Caco-2 (cell line): ENCODE measurements at regions not wholly inside any gene's neighbourhood (a gene's known extent, or its start where the extent isn't known, plus 50 kb on each side); places are given as distances from the start of the nearest gene placed in this dataset.

Experiments
- BruUV-seq: library from RNA; stranded (reverse); fragments of 400-500 nt; replicated peaks from 2 replicates; lab custom pipeline; 2021; lab: Mats Ljungman, UMichigan
- CTCF ChIA-PET: fragments of 300-600 bp; sonication (Branson Sonifier 250); formaldehyde crosslinking; loops from one replicate; lab custom pipeline; 2022; ENCODE audit warnings: antibody characterized with exemption; lab: Charles Lee
- POLR2A ChIA-PET: fragments of 300-600 bp; sonication (Branson Sonifier 250); formaldehyde crosslinking; loops from one replicate; lab custom pipeline; 2022; ENCODE audit warnings: antibody characterized with exemption; lab: Charles Lee
- DNase-seq, 2 experiments: peaks; one replicate each; pipeline versions ENCODE4 v3.0.0 to v3.0.0-alpha.2; 2020 to 2022
- H3K27me3 ChIP-seq: replicated peaks from 2 replicates; pipeline ENCODE4 v1.6.0; 2011; ENCODE audit warnings: low read length; ENCODE audit not compliant: control insufficient read depth, insufficient read depth
- H3K36me3 ChIP-seq: 2 replicates; pipeline ENCODE4 v1.5.1; 2011; ENCODE audit warnings: low read length; ENCODE audit not compliant: control insufficient read depth, insufficient read depth
- H3K4me1 ChIP-seq: fragments of 250-450 bp; sonication (Bioruptor Pico); 2 replicates; pipeline ENCODE4 v1.5.1; 2020; ENCODE audit warnings: mild to moderate bottlenecking
- H3K4me3 ChIP-seq: 2 replicates; pipeline ENCODE4 v1.5.1; 2011; ENCODE audit warnings: low read depth, mild to moderate bottlenecking, control low read depth, low read length
- H3K9me3 ChIP-seq: fragments of 250-450 bp; sonication (Bioruptor Pico); 2 replicates; pipeline ENCODE4 v1.5.1; 2020; ENCODE audit warnings: mild to moderate bottlenecking, moderate library complexity
- H3K27ac Mint-ChIP-seq: one replicate; pipeline ENCODE4 v1.8.0; 2022; ENCODE audit warnings: mixed read lengths; ENCODE audit not compliant: unreplicated experiment
- H3K27me3 Mint-ChIP-seq: one replicate; pipeline ENCODE4 v1.8.0; 2022; ENCODE audit warnings: mixed read lengths; ENCODE audit not compliant: insufficient read depth, unreplicated experiment
- H3K36me3 Mint-ChIP-seq: one replicate; pipeline ENCODE4 v1.8.0; 2022; ENCODE audit warnings: mild to moderate bottlenecking, mixed read lengths; ENCODE audit not compliant: insufficient read depth, unreplicated experiment
- H3K4me1 Mint-ChIP-seq: one replicate; pipeline ENCODE4 v1.8.0; 2022; ENCODE audit warnings: low read depth, mixed read lengths; ENCODE audit not compliant: unreplicated experiment
- H3K4me3 Mint-ChIP-seq: one replicate; pipeline ENCODE4 v1.8.0; 2022; ENCODE audit warnings: mild to moderate bottlenecking, moderate library complexity, mixed read lengths; ENCODE audit not compliant: unreplicated experiment
- H3K9me3 Mint-ChIP-seq: one replicate; pipeline ENCODE4 v1.8.0; 2022; ENCODE audit warnings: mixed read lengths; ENCODE audit not compliant: unreplicated experiment
- CTCF ChIP-seq, 2 experiments: fragments of 200-600 bp in 1 of 2; IDR thresholded peaks; 1 replicate in 1 of 2; 2 replicates in 1 of 2; pipeline versions ENCODE4 v1.5.1 to v1.8.0; 2011 to 2022; ENCODE audit warnings: antibody characterized with exemption in 1 of 2, control low read depth in 1 of 2, inconsistent platforms in 1 of 2, low read depth in 1 of 2, low read length in 1 of 2, mild to moderate bottlenecking in 1 of 2, moderate library complexity in 1 of 2; ENCODE audit not compliant: insufficient read depth in 1 of 2, severe bottlenecking in 1 of 2, unreplicated experiment in 1 of 2
- intact Hi-C: fragments of 100-400 bp; cut with micrococcal nuclease; formaldehyde crosslinking; loops from one replicate; pipeline ENCODE4 v1.10.0; 2022; ENCODE audit not compliant: unreplicated experiment

- CTCF ChIA-PET, result no interaction called here
- BruUV-seq, result no TSS peak
- no peaks in the 10 kb centered on the region for H3K4me1 Mint-ChIP-seq
Observed at GRCh38 chr6:71387179-71387578, 98.6 kb downstream of the OGFRL1 start.

GRCh38 chr6:71388068-71388744 is 99.6 kb downstream of the OGFRL1 start:
- DNase-seq, result no peak
- H3K4me1 Mint-ChIP-seq, result no peaks in the 10 kb centered on the region
- CTCF ChIA-PET, result interaction anchor here (0.9 kb wide), 1 partner anchor 122 kb away, joined by 3 read pairs; no protein-coding TSS in a partner anchor
- no peaks in the 10 kb centered on the region for H3K36me3 Mint-ChIP-seq
- peaks cover 13% of the 10 kb centered on the region for H3K4me1 ChIP-seq
- no peaks in the 10 kb centered on the region for H3K27me3 Mint-ChIP-seq
- no peak overlapping the region for H3K27ac Mint-ChIP-seq
- no peaks in the 10 kb centered on the region for H3K9me3 ChIP-seq
- intact Hi-C loops, result no loop called here
- H3K4me3 Mint-ChIP-seq, result no peak overlapping the region
- POLR2A ChIA-PET, result no interaction called here
- peaks cover 14% of the 10 kb centered on the region for H3K9me3 Mint-ChIP-seq
- BruUV-seq, result no TSS peak
- H3K4me3 ChIP-seq, result no peak overlapping the region
- H3K36me3 ChIP-seq, result no peaks in the 10 kb centered on the region
- TF ChIP-seq CTCF (IDR thresholded peaks at IDR 0.05; ENCODE audit: insufficient read depth in 1 of 2, low read depth in 1 of 2, low read length in 1 of 2, severe bottlenecking in 1 of 2, unreplicated experiment in 1 of 2), result no peak
- no peaks in the 10 kb centered on the region for H3K27me3 ChIP-seq

More at GRCh38 chr6:71387179-71387578, 98.6 kb downstream of the OGFRL1 start:
- POLR2A ChIA-PET, result no interaction called here
- no peaks in the 10 kb centered on the region for H3K36me3 ChIP-seq
- TF ChIP-seq CTCF (IDR thresholded peaks at IDR 0.05; ENCODE audit: insufficient read depth in 1 of 2, low read depth in 1 of 2, low read length in 1 of 2, severe bottlenecking in 1 of 2, unreplicated experiment in 1 of 2), result no peak
- no peaks in the 10 kb centered on the region for H3K36me3 Mint-ChIP-seq
- H3K4me1 ChIP-seq, result peaks cover 13% of the 10 kb centered on the region
- H3K27me3 ChIP-seq, result no peaks in the 10 kb centered on the region
- peaks cover 11% of the 10 kb centered on the region for H3K9me3 Mint-ChIP-seq
- no peaks in the 10 kb centered on the region for H3K9me3 ChIP-seq
- no peak for DNase-seq
- H3K27ac Mint-ChIP-seq, result no peak overlapping the region
- H3K4me3 ChIP-seq, result no peak overlapping the region
- intact Hi-C loops, result no loop called here
- H3K4me3 Mint-ChIP-seq, result no peak overlapping the region
- no peaks in the 10 kb centered on the region for H3K27me3 Mint-ChIP-seq

DNA sequence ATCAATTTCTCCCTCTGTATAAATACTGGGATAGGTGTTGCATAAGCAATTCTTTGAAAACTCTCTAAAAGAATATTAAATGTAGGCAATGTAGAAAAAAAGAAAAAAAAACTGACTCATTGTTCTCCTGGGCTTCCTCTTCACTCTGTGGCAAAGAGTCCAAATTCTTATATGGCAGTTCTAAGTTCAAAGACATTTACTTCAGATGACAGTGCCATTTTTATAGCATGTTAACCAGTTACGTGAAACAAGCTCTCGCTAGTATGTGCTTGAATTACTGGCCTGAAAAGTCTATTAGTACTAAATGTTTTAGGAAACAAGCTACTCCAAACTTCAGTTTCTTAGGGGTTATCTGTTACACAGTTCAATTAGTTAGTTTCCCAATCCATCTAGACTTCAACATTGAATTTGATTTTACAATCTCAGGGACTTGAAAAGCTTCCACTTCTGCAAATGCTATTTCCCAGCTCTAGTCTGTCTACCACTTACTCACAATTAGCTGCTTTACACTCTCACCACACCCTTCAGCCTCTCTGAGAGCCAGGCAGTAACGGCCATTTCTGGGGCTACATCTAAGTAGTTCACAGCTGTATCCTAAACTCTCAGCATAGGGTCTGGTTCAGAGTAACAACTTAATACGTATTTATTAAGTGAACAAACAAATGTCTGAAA is 100.4 kb downstream of the OGFRL1 start:
- no peaks in the 10 kb centered on the region for H3K27me3 ChIP-seq
- Mint-ChIP-seq H3K27me3 (no peaks in the 10 kb centered on the region), H3K4me1 (no peaks in the 10 kb centered on the region), H3K4me3 (no peak overlapping the region), H3K36me3 (no peaks in the 10 kb centered on the region), H3K27ac (no peak overlapping the region), H3K9me3 (peaks cover 14% of the 10 kb centered on the region)
- no peaks in the 10 kb centered on the region for H3K9me3 ChIP-seq
- TF ChIP-seq CTCF (IDR thresholded peaks at IDR 0.05; ENCODE audit: insufficient read depth in 1 of 2, low read depth in 1 of 2, low read length in 1 of 2, severe bottlenecking in 1 of 2, unreplicated experiment in 1 of 2), result no peak
- CTCF ChIA-PET, result interaction anchor here (0.9 kb wide), 1 partner anchor 121 kb away, joined by 3 read pairs; no protein-coding TSS in a partner anchor
- BruUV-seq, result no TSS peak
- POLR2A ChIA-PET, result no interaction called here
- H3K4me3 ChIP-seq, result no peak overlapping the region
- peaks cover 14% of the 10 kb centered on the region for H3K4me1 ChIP-seq
- intact Hi-C loops, result no loop called here
- no peak for DNase-seq
- H3K36me3 ChIP-seq, result no peaks in the 10 kb centered on the region
